GM19395 (cell line): ENCODE measurements at regions not wholly inside any gene's neighbourhood (a gene's known extent, or its start where the extent isn't known, plus 50 kb on each side); places are given as distances from the start of the nearest gene placed in this dataset.

Experiments used
- ATAC-seq: cut with Tn5 transposase; IDR thresholded peaks from one replicate; pipeline ENCODE4 v1.9.1; 2021; ENCODE audit warnings: mild to moderate bottlenecking, moderate library complexity; ENCODE audit not compliant: unreplicated experiment

GRCh38 chr18:24924066-24924716 lies 427.8 kb downstream of the ZNF521 start:
- no peak for ATAC-seq

- ATAC-seq, result no peak
Observed at GRCh38 chr18:24926649-24927048, 425.3 kb downstream of the ZNF521 start.

GRCh38 chr18:24928301-24928878 lies 423.6 kb downstream of the ZNF521 start:
- ATAC-seq, result no peak

GRCh38 chr18:24930478-24930877 lies 421.5 kb downstream of the ZNF521 start:
- ATAC-seq, result no peak

- no peak for ATAC-seq
Observed at GRCh38 chr18:24930971-24931370, 421.0 kb downstream of the ZNF521 start.

GRCh38 chr18:24933345-24933744 lies 418.6 kb downstream of the ZNF521 start:
- ATAC-seq, result no peak

- ATAC-seq, result no peak
Observed at GRCh38 chr18:24934258-24934932, 417.6 kb downstream of the ZNF521 start.

GRCh38 chr18:24935008-24935407 lies 417.0 kb downstream of the ZNF521 start:
- ATAC-seq, result no peak

GRCh38 chr18:24935896-24936295 lies 416.1 kb downstream of the ZNF521 start:
- no peak for ATAC-seq

- ATAC-seq, result no peak
Observed at GRCh38 chr18:24936691-24937090, 415.3 kb downstream of the ZNF521 start.

- ATAC-seq, result no peak
Observed at GRCh38 chr18:24937639-24938275, 414.2 kb downstream of the ZNF521 start.

- no peak for ATAC-seq
Observed at GRCh38 chr18:24940416-24940815, 411.6 kb downstream of the ZNF521 start.

- no peak for ATAC-seq
Observed at GRCh38 chr18:24941174-24941951, 410.6 kb downstream of the ZNF521 start.

GRCh38 chr18:24942144-24942543 lies 409.8 kb downstream of the ZNF521 start:
- ATAC-seq, result no peak

- ATAC-seq, result no peak
Observed at GRCh38 chr18:24947521-24948305, 404.3 kb downstream of the ZNF521 start.

- ATAC-seq, result no peak
Observed at GRCh38 chr18:24949908-24950307, 402.1 kb downstream of the ZNF521 start.

GRCh38 chr18:24954341-24954740 lies 397.6 kb downstream of the ZNF521 start:
- ATAC-seq, result no peak

- no peak for ATAC-seq
Observed at GRCh38 chr18:24958001-24958400, 394.0 kb downstream of the ZNF521 start.

- ATAC-seq, result no peak
Observed at GRCh38 chr18:24959051-24959476, 392.9 kb downstream of the ZNF521 start.

GRCh38 chr18:24964216-24964615 lies 387.8 kb downstream of the ZNF521 start:
- peak; percentile 78 for ATAC-seq
